Kidney epithelial cell (primary cell): ENCODE measurements at regions not wholly inside any gene's neighbourhood (a gene's known extent, or its start where the extent isn't known, plus 50 kb on each side); places are given as distances from the start of the nearest gene placed in this dataset.

Experiments used
- DNase-seq: peaks from one replicate; pipeline ENCODE4 v3.0.0-alpha.2; 2010; ENCODE audit warnings: low read depth
- H3K27me3 ChIP-seq: 2 replicates; pipeline ENCODE4 v1.6.0; 2011; ENCODE audit warnings: low read length; ENCODE audit not compliant: control insufficient read depth, insufficient read depth
- H3K36me3 ChIP-seq: 2 replicates; pipeline ENCODE4 v1.5.1; 2011; ENCODE audit warnings: low read length; ENCODE audit not compliant: control insufficient read depth, insufficient read depth
- H3K4me3 ChIP-seq: 2 replicates; pipeline ENCODE4 v1.5.1; 2011; ENCODE audit warnings: low read depth, mild to moderate bottlenecking, control low read depth, low read length
- CTCF ChIP-seq: IDR thresholded peaks from 2 replicates; pipeline ENCODE4 v1.5.1; 2011; ENCODE audit warnings: mild to moderate bottlenecking, moderate library complexity, low read length, control low read depth, inconsistent platforms; ENCODE audit not compliant: insufficient read depth, poor library complexity, severe bottlenecking

- Histone ChIP-seq H3K4me3 (no peak overlapping the region), H3K36me3 (no peaks in the 10 kb centered on the region), H3K27me3 (no peaks in the 10 kb centered on the region)
- DNase-seq: no peak
- TF ChIP-seq CTCF: no peak
Observed at GRCh38 chr6:87920245-87920644, 127.4 kb upstream of the SPACA1 start.

- H3K4me3 ChIP-seq: no peak overlapping the region
- no peaks in the 10 kb centered on the region for H3K27me3 ChIP-seq
- TF ChIP-seq CTCF: no peak
- DNase-seq: no peak
- no peaks in the 10 kb centered on the region for H3K36me3 ChIP-seq
Observed at GRCh38 chr6:87919416-87919815, 128.2 kb upstream of the SPACA1 start.

GRCh38 chr6:87919001-87919400 is 128.6 kb upstream of the SPACA1 start:
- H3K4me3 ChIP-seq: no peak overlapping the region
- H3K27me3 ChIP-seq: no peaks in the 10 kb centered on the region
- TF ChIP-seq CTCF: no peak
- DNase-seq: no peak
- H3K36me3 ChIP-seq: no peaks in the 10 kb centered on the region

- Histone ChIP-seq H3K36me3 (no peaks in the 10 kb centered on the region), H3K27me3 (no peaks in the 10 kb centered on the region), H3K4me3 (no peak overlapping the region)
- no peak for DNase-seq
- no peak for TF ChIP-seq CTCF
Observed at GRCh38 chr6:87918461-87918941, 129.1 kb upstream of the SPACA1 start.

- TF ChIP-seq CTCF: no peak
- Histone ChIP-seq H3K4me3 (no peak overlapping the region), H3K36me3 (no peaks in the 10 kb centered on the region), H3K27me3 (no peaks in the 10 kb centered on the region)
- DNase-seq: no peak
Observed at GRCh38 chr6:87917886-87918285, 129.8 kb upstream of the SPACA1 start.

GRCh38 chr6:87916446-87916845 is 131.2 kb upstream of the SPACA1 start:
- DNase-seq: no peak
- H3K36me3 ChIP-seq: no peaks in the 10 kb centered on the region
- no peaks in the 10 kb centered on the region for H3K27me3 ChIP-seq
- H3K4me3 ChIP-seq: no peak overlapping the region
- no peak for TF ChIP-seq CTCF
